Testis (tissue), 2 donors: ENCODE measurements at regions not wholly inside any gene's neighbourhood (a gene's known extent, or its start where the extent isn't known, plus 50 kb on each side); places are given as distances from the start of the nearest gene placed in this dataset.

ENCODE experiments used
- CTCF ChIP-seq, 3 experiments: fragments of 450-650 bp in 2 of 3; fragments of 200-600 bp in 1 of 3; sonication (generic) in 1 of 3; IDR thresholded peaks; one replicate each; pipeline ENCODE4 v1.5.1; 2016 to 2019; ENCODE audit warnings: antibody characterized with exemption in 3 of 3, mild to moderate bottlenecking in 2 of 3, moderate library complexity in 1 of 3
- POLR2A ChIP-seq: fragments of 450-650 bp; IDR thresholded peaks from one replicate; pipeline ENCODE4 v1.6.1; 2017; ENCODE audit warnings: antibody characterized with exemption, mild to moderate bottlenecking, moderate library complexity

- TF ChIP-seq CTCF (IDR thresholded peaks at IDR 0.05) (no peak), POLR2A (no peak)
These were observed 149.9 kb downstream of the SYF2 start for GRCh38 chr1:25082216-25082899.
